ENCODE measurements at regions not wholly inside any gene's neighbourhood (a gene's known extent, or its start where the extent isn't known, plus 50 kb on each side); places are given as distances from the start of the nearest gene placed in this dataset.

DNA sequence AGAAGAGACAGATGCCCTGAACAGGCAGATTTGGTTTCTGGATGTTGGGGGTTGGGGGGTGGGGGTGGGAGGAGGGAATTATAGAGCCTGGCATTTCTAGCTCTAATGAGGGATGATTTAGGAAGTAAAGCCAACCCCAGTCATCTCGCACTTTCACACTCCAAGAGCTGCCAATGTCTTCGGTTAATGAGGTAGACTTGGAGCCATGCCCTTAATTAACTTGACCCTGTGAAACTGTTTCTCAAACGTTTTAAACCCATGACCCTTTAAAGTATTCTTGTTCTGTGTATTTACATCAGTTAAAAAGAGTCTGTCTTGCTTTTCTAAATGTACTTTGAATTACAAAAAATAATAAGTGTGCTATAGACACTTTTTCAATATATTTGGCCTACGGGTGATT lies 466.9 kb downstream of the FAT4 start:
- no peak for TF ChIP-seq EGR1 (IDR thresholded peaks at IDR 0.05; ENCODE audit: low read depth in 2 of 2)
- TF ChIP-seq, protein P1, sequence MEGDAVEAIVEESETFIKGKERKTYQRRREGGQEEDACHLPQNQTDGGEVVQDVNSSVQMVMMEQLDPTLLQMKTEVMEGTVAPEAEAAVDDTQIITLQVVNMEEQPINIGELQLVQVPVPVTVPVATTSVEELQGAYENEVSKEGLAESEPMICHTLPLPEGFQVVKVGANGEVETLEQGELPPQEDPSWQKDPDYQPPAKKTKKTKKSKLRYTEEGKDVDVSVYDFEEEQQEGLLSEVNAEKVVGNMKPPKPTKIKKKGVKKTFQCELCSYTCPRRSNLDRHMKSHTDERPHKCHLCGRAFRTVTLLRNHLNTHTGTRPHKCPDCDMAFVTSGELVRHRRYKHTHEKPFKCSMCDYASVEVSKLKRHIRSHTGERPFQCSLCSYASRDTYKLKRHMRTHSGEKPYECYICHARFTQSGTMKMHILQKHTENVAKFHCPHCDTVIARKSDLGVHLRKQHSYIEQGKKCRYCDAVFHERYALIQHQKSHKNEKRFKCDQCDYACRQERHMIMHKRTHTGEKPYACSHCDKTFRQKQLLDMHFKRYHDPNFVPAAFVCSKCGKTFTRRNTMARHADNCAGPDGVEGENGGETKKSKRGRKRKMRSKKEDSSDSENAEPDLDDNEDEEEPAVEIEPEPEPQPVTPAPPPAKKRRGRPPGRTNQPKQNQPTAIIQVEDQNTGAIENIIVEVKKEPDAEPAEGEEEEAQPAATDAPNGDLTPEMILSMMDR (IDR thresholded peaks at IDR 0.05; ENCODE audit: low read depth, low read length, missing input control), result no peak
